Activated naive CD4-positive, alpha-beta T cell treated with anti-CD3 and anti-CD28 coated beads for 36 hours (primary cell): ENCODE measurements at regions not wholly inside any gene's neighbourhood (a gene's known extent, or its start where the extent isn't known, plus 50 kb on each side); places are given as distances from the start of the nearest gene placed in this dataset.

ENCODE experiments used
- CTCF ChIA-PET: fragments of 350-600 bp; sonication (Branson Sonifier 250); formaldehyde crosslinking; loops from one replicate; lab custom pipeline; 2021; ENCODE audit warnings: antibody characterized with exemption; lab: Charles Lee
- DNase-seq: peaks from one replicate; pipeline ENCODE4 v3.0.0-alpha.2; 2020
- H3K27ac Mint-ChIP-seq: one replicate; pipeline ENCODE4 v1.8.0; 2021; ENCODE audit warnings: mild to moderate bottlenecking, mixed read lengths
- H3K27me3 Mint-ChIP-seq: one replicate; pipeline ENCODE4 v1.8.0; 2021; ENCODE audit warnings: low read depth, mixed read lengths
- H3K36me3 Mint-ChIP-seq: one replicate; pipeline ENCODE4 v1.8.0; 2021; ENCODE audit warnings: low read depth, mixed read lengths
- H3K4me1 Mint-ChIP-seq: one replicate; pipeline ENCODE4 v1.8.0; 2021; ENCODE audit warnings: low read depth, mixed read lengths
- H3K4me3 Mint-ChIP-seq: one replicate; pipeline ENCODE4 v1.8.0; 2021; ENCODE audit warnings: mild to moderate bottlenecking, moderate library complexity, mixed read lengths
- H3K9me3 Mint-ChIP-seq: one replicate; pipeline ENCODE4 v1.8.0; 2021; ENCODE audit warnings: mixed read lengths
- intact Hi-C: fragments of 100-400 bp; cut with micrococcal nuclease; formaldehyde crosslinking; loops from one replicate; pipeline ENCODE4 v1.15.1; 2023

DNA sequence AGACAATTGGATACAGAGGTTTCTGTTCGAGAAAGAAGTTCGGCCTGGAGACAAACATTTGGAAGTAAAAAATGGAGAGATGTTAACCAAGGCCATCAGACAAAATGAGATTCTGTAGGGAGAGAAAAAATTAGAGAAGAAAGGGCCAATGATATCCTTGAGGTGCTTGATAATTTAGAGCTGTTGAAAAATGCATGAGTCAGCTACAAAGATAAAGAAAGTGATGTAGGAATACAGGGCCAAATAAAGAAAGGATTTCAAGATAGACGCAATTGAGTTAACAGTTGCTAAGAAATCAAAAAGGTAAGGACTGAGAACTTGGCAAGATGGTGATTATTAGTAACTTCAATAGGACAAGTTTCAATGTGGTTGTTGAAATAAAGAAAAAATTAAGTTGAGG, 384.2 kb upstream of the SEMA3A start:
- Mint-ChIP-seq H3K9me3 (no peaks in the 10 kb centered on the region), H3K4me3 (no peak overlapping the region), H3K36me3 (no peaks in the 10 kb centered on the region), H3K27ac (no peak overlapping the region), H3K27me3 (no peaks in the 10 kb centered on the region), H3K4me1 (no peaks in the 10 kb centered on the region)
- CTCF ChIA-PET: no interaction called here
- intact Hi-C loops: no loop called here
- DNase-seq: no peak

DNA sequence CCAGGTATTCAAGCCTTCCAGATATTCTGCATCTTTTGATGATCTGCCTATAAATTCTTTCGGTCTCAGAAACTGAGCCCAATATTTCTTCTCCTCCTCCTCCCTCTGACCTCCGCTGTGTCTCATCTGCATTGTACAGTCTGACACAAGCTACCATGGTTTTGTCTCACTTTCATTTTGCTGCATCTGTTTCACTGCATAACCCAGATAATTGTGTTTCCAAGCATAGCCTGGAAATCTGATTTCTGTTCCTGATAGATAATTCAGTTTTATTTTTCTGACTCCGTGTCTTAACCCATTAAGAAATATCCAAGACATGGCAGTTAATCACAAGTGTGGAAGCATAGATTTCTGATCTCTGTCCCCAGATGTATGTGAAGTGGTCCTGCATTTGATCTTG, 374.2 kb upstream of the SEMA3A start:
- Mint-ChIP-seq H3K9me3 (no peaks in the 10 kb centered on the region), H3K4me1 (no peaks in the 10 kb centered on the region), H3K27ac (no peak overlapping the region), H3K4me3 (no peak overlapping the region), H3K36me3 (no peaks in the 10 kb centered on the region), H3K27me3 (no peaks in the 10 kb centered on the region)
- CTCF ChIA-PET: no interaction called here
- DNase-seq: no peak
- intact Hi-C loops: no loop called here

DNA sequence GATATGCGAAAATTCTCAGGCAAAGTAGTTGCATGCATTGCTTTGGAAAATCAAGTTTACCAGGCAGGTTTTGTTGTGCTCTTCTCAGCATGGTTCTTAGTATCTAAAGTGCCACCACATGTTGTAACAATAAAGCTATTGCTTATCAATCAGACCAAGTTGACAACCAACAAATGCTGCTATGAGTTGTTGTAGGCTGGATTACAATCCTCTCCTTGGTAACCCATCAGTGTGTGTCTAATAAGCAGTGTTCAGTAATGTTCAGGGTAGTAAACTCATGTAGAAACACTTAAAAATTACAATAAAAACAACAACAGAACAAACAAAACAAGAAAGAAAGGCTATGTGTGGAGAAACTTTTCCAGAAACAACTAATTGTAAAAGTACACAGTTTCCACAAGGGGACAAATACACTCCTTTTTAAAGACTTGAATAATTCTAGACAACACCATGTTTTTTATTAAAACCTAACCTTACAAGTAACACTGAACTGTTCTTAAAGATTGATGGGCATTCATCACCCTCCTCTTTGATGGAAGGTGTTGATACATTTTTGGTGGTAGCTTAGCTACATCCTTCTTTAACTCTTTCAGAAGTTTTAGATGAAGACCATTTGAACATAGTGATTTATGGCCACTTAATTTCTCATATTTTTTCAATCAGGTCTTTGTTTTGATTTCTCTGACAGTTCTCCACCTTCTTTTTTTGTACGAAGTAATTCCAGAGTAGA, 370.9 kb upstream of the SEMA3A start:
- no peaks in the 10 kb centered on the region for H3K4me1 Mint-ChIP-seq
- intact Hi-C loops: no loop called here
- no peak overlapping the region for H3K27ac Mint-ChIP-seq
- no peaks in the 10 kb centered on the region for H3K27me3 Mint-ChIP-seq
- CTCF ChIA-PET: no interaction called here
- H3K4me3 Mint-ChIP-seq: no peak overlapping the region
- H3K36me3 Mint-ChIP-seq: no peaks in the 10 kb centered on the region
- DNase-seq: no peak
- no peaks in the 10 kb centered on the region for H3K9me3 Mint-ChIP-seq

DNA sequence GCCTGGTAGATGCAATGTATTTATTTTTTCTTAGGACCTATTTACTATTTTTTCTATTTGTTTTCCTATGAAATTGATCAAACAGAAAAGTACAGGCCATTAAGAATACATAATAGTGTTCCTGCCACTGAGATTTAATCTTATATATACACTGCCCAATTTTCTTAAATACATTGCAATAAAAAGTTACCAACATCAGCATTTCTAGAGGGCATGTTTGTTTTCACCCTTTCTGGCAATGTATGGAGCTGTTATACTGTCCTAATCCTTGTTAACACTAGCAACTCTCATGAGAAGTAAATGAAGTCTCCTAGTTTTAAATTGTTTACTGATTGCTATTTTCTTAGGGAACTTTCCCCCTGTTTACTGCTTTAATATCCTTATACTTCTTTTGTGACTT, 359.1 kb upstream of the SEMA3A start:
- no peak for DNase-seq
- CTCF ChIA-PET: no interaction called here
- H3K27me3 Mint-ChIP-seq: no peaks in the 10 kb centered on the region
- H3K4me1 Mint-ChIP-seq: no peaks in the 10 kb centered on the region
- H3K36me3 Mint-ChIP-seq: no peaks in the 10 kb centered on the region
- intact Hi-C loops: no loop called here
- H3K9me3 Mint-ChIP-seq: peaks cover 10% of the 10 kb centered on the region
- H3K4me3 Mint-ChIP-seq: no peak overlapping the region
- no peak overlapping the region for H3K27ac Mint-ChIP-seq

DNA sequence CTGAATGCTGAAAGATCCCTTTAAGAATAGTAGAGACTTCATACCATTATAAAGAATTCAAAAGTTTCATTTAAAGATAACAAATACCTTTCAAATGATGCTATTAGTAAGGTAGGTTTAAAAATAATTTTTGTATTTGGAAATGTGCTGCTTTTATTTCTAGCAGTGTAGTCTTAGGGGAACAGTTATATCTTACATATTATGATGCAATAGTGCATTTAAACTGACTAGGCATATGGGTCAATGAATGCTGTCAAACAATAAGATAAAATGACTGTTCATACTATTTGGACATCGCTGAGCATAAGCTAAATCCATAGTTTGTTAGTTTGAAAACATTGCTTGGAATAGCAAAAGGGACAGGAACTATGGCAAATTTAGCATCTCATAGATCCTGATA, 354.8 kb upstream of the SEMA3A start:
- intact Hi-C loops: no loop called here
- DNase-seq: no peak

DNA sequence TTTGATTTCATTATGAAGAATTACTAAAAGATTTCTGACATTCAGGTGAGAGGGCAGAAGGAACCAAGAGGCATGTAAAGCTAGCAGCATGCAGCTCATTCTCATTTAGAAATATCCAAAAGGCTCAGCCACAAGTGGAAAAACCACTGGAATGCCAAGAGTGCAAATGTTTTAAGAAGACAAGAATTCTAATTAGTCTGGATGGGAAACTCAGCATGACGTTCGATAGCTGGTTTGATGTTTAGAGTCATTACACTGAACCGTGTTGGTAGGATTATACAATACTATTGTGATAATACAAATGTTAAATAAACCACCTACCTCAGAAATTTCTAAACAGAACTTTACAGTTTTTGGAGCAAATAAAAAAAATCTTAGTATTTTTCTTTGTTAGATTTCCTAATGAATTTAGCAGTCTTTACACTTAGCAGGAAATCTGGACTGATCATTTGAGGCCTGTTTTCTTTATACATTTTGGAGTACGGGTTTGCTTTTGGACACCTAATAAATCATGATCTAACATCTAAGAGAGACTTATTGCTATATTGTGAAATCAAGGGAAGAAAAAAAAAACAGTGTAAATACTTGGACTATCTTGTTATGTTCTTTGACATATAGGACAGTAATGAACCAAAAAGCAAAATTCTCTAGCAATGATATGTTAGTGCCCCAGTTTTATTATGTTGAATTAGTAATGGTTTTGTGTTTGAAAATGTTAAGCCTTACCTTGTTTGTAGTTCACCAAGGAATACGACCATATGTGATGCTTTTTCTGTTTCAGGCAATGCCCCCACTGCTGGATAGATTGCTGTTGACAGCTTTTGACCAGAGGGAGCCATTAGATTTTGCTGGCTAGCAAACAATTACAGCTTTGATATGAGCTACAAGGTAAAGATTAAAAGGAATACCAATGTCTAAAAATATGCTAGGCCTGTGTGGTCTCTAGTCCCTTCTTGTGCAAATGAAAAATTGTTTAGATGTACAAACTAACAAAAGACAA, 354.1 kb upstream of the SEMA3A start:
- intact Hi-C loops: no loop called here
- Mint-ChIP-seq H3K36me3 (no peaks in the 10 kb centered on the region), H3K4me3 (no peak overlapping the region), H3K9me3 (no peaks in the 10 kb centered on the region), H3K4me1 (no peaks in the 10 kb centered on the region), H3K27me3 (no peaks in the 10 kb centered on the region), H3K27ac (no peak overlapping the region)
- no peak for DNase-seq
- CTCF ChIA-PET: interaction anchor here (1.2 kb wide), 1 partner anchor 10 kb away, joined by 4 read pairs; no protein-coding TSS in a partner anchor

More for the DNA sequence above, 354.8 kb upstream of the SEMA3A start:
- CTCF ChIA-PET: no interaction called here
- Mint-ChIP-seq H3K4me1 (no peaks in the 10 kb centered on the region), H3K27me3 (no peaks in the 10 kb centered on the region), H3K36me3 (no peaks in the 10 kb centered on the region), H3K9me3 (peaks cover 2% of the 10 kb centered on the region), H3K27ac (no peak overlapping the region), H3K4me3 (no peak overlapping the region)

DNA sequence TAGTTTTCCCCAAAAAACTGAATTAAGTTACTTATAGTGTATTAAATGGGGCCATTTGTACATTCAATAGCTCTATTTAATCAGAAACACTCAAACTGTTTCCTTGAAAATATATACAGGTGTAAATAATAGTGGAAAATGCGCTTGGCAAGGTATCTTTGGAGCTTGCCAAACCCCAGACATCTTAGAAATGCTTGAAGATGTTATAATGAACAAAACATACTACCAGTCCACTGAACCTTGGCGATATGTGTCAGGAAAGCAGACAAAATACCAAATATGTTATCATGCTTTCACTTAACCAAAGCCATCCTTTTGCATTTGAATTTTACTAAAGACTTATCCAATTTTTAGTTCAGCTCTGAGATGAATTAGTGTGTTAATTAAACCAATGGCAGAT, 352.7 kb upstream of the SEMA3A start:
- CTCF ChIA-PET: interaction anchor here (1.2 kb wide), 1 partner anchor 9 kb away, joined by 4 read pairs; no protein-coding TSS in a partner anchor
- Mint-ChIP-seq H3K36me3 (no peaks in the 10 kb centered on the region), H3K9me3 (no peaks in the 10 kb centered on the region), H3K4me3 (no peak overlapping the region), H3K27ac (no peak overlapping the region), H3K4me1 (no peaks in the 10 kb centered on the region), H3K27me3 (no peaks in the 10 kb centered on the region)
- DNase-seq: no peak
- intact Hi-C loops: no loop called here

DNA sequence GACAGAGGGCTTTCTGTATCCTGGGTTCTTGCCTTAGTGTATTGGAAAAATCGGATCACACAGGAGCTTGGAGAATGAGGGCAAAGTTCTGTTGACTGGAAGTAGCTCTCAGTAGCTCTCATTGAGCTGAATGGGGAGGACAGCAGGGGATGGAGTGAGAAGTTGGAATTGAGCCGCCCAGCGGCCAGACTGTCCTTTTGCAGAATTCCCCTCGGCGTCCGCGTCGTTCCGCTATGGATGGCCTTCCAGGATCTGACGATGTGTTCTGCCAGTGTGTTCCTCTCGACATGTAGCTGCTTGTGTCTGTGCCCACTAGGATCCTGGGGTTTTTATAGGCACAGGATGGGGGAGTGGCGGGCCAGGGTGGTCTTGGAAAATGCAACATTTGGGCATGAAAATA, 351.8 kb upstream of the SEMA3A start:
- intact Hi-C loops: no loop called here
- H3K27me3 Mint-ChIP-seq: no peaks in the 10 kb centered on the region
- DNase-seq: no peak
- H3K9me3 Mint-ChIP-seq: no peaks in the 10 kb centered on the region
- H3K36me3 Mint-ChIP-seq: no peaks in the 10 kb centered on the region
- H3K4me1 Mint-ChIP-seq: no peaks in the 10 kb centered on the region
- CTCF ChIA-PET: no interaction called here
- no peak overlapping the region for H3K4me3 Mint-ChIP-seq
- no peak overlapping the region for H3K27ac Mint-ChIP-seq

DNA sequence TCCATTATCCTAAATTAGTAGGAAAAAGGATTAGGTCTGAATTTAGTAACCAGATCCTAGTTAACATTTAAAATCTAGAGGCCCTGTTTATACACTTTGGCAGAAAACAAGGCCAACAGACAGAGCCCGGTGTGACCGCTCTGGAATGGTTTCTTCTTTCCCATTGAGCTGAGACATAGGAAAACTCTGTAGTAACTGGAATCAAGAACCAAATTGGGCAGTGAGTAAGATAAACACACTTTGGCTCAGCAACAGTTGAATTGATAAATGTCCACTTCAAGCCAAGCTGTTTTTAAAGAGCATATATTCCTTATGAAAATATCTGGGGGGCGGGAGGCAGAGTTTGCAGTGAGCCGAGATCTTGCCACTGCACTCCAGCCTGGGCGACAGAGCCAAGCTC, 343.7 kb upstream of the SEMA3A start:
- H3K4me1 Mint-ChIP-seq: no peaks in the 10 kb centered on the region
- H3K36me3 Mint-ChIP-seq: no peaks in the 10 kb centered on the region
- H3K4me3 Mint-ChIP-seq: no peak overlapping the region
- no peak for DNase-seq
- H3K27me3 Mint-ChIP-seq: no peaks in the 10 kb centered on the region
- no peak overlapping the region for H3K27ac Mint-ChIP-seq
- CTCF ChIA-PET: interaction anchor here (0.8 kb wide), 1 partner anchor 10 kb away, joined by 4 read pairs; no protein-coding TSS in a partner anchor
- intact Hi-C loops: no loop called here
- H3K9me3 Mint-ChIP-seq: no peaks in the 10 kb centered on the region

DNA sequence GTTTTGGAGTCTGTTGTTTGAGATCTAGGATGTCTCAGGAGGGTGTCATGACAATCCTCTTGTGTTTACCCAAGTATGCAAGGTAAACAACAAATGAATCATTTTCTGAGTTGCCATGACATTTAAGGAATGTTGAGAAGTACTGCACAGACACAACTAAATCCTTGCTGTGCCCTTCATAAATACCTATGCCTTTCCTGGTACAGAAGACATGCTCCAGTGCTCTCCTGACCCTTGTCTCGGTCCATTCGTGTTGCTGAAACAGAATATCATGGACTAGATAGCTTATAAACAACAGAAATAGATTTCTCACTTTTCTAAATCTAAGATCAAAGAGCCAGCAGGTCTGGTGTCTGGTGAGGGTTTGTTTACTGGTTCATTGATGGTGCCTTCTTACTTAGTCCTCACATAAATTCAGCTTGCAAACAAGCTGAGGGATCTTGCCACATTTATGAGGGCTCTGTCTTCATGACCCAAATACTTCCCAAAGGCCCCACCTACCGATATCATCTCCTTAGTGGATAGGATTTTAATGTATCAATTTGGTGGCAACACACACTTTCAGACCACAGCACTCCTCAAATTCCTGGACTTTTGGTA, 341.8 kb upstream of the SEMA3A start:
- no peak overlapping the region for H3K4me3 Mint-ChIP-seq
- no peaks in the 10 kb centered on the region for H3K27me3 Mint-ChIP-seq
- intact Hi-C loops: no loop called here
- no peaks in the 10 kb centered on the region for H3K9me3 Mint-ChIP-seq
- no peaks in the 10 kb centered on the region for H3K36me3 Mint-ChIP-seq
- H3K27ac Mint-ChIP-seq: no peak overlapping the region
- CTCF ChIA-PET: no interaction called here
- DNase-seq: no peak
- H3K4me1 Mint-ChIP-seq: no peaks in the 10 kb centered on the region

DNA sequence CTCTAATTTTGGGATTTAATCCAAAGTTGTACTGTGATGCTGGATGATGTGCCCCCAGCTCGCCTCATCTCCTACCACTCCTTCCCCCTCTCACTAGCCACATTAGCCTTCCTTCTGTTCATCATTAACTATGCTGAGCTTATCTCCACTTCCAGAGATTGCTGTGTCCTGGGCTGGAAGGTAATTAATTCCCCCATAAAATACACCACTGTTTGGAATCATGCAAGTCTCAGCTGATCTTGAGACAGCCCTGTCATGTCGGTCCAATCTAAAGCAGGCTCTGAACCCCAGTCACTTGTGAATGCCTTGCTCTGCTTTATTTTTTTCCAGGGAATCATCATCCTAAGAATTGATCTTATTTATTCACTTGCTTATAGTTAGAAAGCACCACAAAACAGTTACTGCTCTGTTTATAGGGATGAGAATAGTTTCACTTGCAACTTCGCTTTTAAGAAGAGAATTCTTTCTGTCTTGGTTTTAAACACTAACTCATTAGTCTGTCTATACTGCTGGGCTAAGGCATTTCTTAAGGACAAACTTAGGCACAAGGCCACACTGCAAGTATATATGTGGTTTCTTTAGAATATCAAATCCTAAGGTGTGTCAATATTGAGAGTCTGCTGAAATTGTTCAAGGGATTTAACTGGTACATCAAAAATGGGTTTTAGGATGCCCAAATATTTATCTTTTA, 341.1 kb upstream of the SEMA3A start:
- H3K4me3 Mint-ChIP-seq: no peak overlapping the region
- H3K27me3 Mint-ChIP-seq: no peaks in the 10 kb centered on the region
- DNase-seq: no peak
- CTCF ChIA-PET: no interaction called here
- no peaks in the 10 kb centered on the region for H3K9me3 Mint-ChIP-seq
- H3K4me1 Mint-ChIP-seq: no peaks in the 10 kb centered on the region
- intact Hi-C loops: no loop called here
- H3K27ac Mint-ChIP-seq: no peak overlapping the region
- H3K36me3 Mint-ChIP-seq: no peaks in the 10 kb centered on the region

DNA sequence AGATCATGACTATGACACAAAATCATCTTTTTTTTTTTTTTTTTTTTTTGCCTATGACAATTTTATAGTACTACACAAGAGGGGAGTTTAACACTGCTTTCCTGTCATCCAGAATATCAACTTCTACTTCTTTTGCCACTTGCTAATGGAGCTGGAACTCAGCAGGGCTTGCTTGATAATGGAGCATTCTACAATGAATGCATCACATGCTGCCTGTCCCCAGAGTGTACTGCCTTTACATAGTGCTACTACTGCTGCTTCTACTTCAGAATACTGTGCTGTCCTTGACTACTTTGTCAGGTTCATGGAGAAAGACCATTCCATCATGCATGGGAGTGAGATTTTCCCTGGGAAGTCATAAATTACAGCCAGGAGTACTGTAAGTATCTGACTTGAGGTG, 338.6 kb upstream of the SEMA3A start:
- intact Hi-C loops: no loop called here
- CTCF ChIA-PET: no interaction called here
- H3K27ac Mint-ChIP-seq: no peak overlapping the region
- DNase-seq: no peak
- H3K4me3 Mint-ChIP-seq: no peak overlapping the region
- H3K27me3 Mint-ChIP-seq: no peaks in the 10 kb centered on the region
- H3K4me1 Mint-ChIP-seq: no peaks in the 10 kb centered on the region
- H3K9me3 Mint-ChIP-seq: no peaks in the 10 kb centered on the region
- H3K36me3 Mint-ChIP-seq: no peaks in the 10 kb centered on the region
